B cell (primary cell): ENCODE measurements at regions not wholly inside any gene's neighbourhood (a gene's known extent, or its start where the extent isn't known, plus 50 kb on each side); places are given as distances from the start of the nearest gene placed in this dataset.

Source experiments
- ATAC-seq: fragments of 200-7000 bp; cut with Tn5 transposase; one replicate; pipeline ENCODE4 v1.10.0; 2021; ENCODE audit warnings: low read depth, mild to moderate bottlenecking, moderate number of reproducible peaks, moderate library complexity
- CTCF ChIA-PET: fragments of 350-600 bp; sonication (Branson Sonifier 250); formaldehyde crosslinking; loops from one replicate; lab custom pipeline; 2021; ENCODE audit warnings: antibody characterized with exemption, inconsistent platforms; lab: Charles Lee
- POLR2A ChIA-PET: fragments of 350-600 bp; sonication (Branson Sonifier 250); formaldehyde crosslinking; loops from one replicate; lab custom pipeline; 2021; ENCODE audit warnings: antibody characterized with exemption; lab: Charles Lee
- DNase-seq: peaks from one replicate; pipeline ENCODE4 v3.0.0; 2013
- H2AFZ ChIP-seq: 2 replicates; pipeline ENCODE4 v1.6.1; 2012; ENCODE audit warnings: mild to moderate bottlenecking, low read depth, low read length; ENCODE audit not compliant: insufficient read depth, poor library complexity, severe bottlenecking
- H3K27ac ChIP-seq, 2 donors: 1 replicate in 1 of 2; 2 replicates in 1 of 2; pipeline ENCODE4 v1.5.1; 2012 to 2013; ENCODE audit warnings: low read length in 2 of 2, mild to moderate bottlenecking in 2 of 2, moderate library complexity in 1 of 2
- H3K27me3 ChIP-seq, 4 experiments: fragments of 200-600 bp in 1 of 4; sonication (generic) in 1 of 4; replicated peaks in 1 of 4; 1 replicate in 2 of 4; 2 replicates in 2 of 4; pipeline versions ENCODE4 v1.6.1 to v1.7.0; 2013 to 2016; ENCODE audit warnings: low read length in 3 of 4, mild to moderate bottlenecking in 2 of 4, mixed read lengths in 1 of 4, moderate library complexity in 1 of 4; ENCODE audit not compliant: insufficient read depth in 4 of 4, control insufficient read depth in 3 of 4; ENCODE audit errors: control extremely low read depth in 1 of 4
- H3K36me3 ChIP-seq, 2 experiments: replicated peaks in 1 of 2; 1 replicate in 1 of 2; 2 replicates in 1 of 2; pipeline versions ENCODE4 v1.6.1 to v1.7.1; 2013; ENCODE audit warnings: low read length in 1 of 2; ENCODE audit not compliant: insufficient read depth in 2 of 2, control insufficient read depth in 1 of 2; ENCODE audit errors: control extremely low read depth in 1 of 2, extremely low read depth in 1 of 2
- H3K4me1 ChIP-seq, 2 donors: fragments of 200-600 bp in 1 of 2; sonication (generic) in 1 of 2; 1 replicate in 1 of 2; 2 replicates in 1 of 2; pipeline versions ENCODE4 v1.5.1 to v1.6.1; 2013 to 2017; ENCODE audit warnings: low read length in 2 of 2; ENCODE audit not compliant: control insufficient read depth in 2 of 2, insufficient read depth in 2 of 2
- H3K4me2 ChIP-seq: replicated peaks from 2 replicates; pipeline ENCODE3; 2012; ENCODE audit warnings: mild to moderate bottlenecking, low read depth, low read length; ENCODE audit not compliant: poor library complexity, severe bottlenecking
- H3K4me3 ChIP-seq, 5 experiments: fragments of 200-600 bp in 1 of 5; sonication (generic) in 1 of 5; 1 replicate in 3 of 5; 2 replicates in 2 of 5; pipeline versions ENCODE4 v1.5.1 to v1.7.0; 2011 to 2016; ENCODE audit warnings: low read length in 4 of 5, mild to moderate bottlenecking in 4 of 5, low read depth in 2 of 5, control low read depth in 1 of 5, moderate library complexity in 1 of 5; ENCODE audit not compliant: insufficient read depth in 1 of 5; ENCODE audit errors: control extremely low read depth in 1 of 5, extremely low read depth in 1 of 5
- H3K79me2 ChIP-seq: fragments of 200-600 bp; sonication (generic); one replicate; pipeline ENCODE4 v1.6.0; 2016; ENCODE audit warnings: low read length; ENCODE audit not compliant: control insufficient read depth, insufficient read depth
- H3K9ac ChIP-seq: fragments of 200-600 bp; sonication (generic); 2 replicates; pipeline ENCODE4 v1.6.1; 2017; ENCODE audit warnings: mild to moderate bottlenecking, low read length, moderate library complexity
- H3K9me3 ChIP-seq, 3 donors: one replicate each; pipeline versions ENCODE4 v1.6.1 to v1.7.1; 2013; ENCODE audit warnings: low read length in 2 of 3; ENCODE audit not compliant: control insufficient read depth in 2 of 3, insufficient read depth in 1 of 3; ENCODE audit errors: control extremely low read depth in 1 of 3
- H4K20me1 ChIP-seq: 2 replicates; pipeline ENCODE4 v1.6.0; 2012; ENCODE audit warnings: mild to moderate bottlenecking, low read length; ENCODE audit not compliant: insufficient read depth, control insufficient read depth, poor library complexity, severe bottlenecking
- H3K27ac Mint-ChIP-seq: one replicate; pipeline ENCODE4 v1.8.0; 2021; ENCODE audit warnings: mixed read lengths
- H3K27me3 Mint-ChIP-seq: one replicate; pipeline ENCODE4 v1.8.0; 2021; ENCODE audit warnings: mixed read lengths
- H3K4me1 Mint-ChIP-seq: one replicate; pipeline ENCODE4 v1.8.0; 2021; ENCODE audit warnings: mixed read lengths
- H3K4me3 Mint-ChIP-seq: one replicate; pipeline ENCODE4 v1.8.0; 2021; ENCODE audit warnings: mixed read lengths
- H3K9me3 Mint-ChIP-seq: one replicate; pipeline ENCODE4 v1.8.0; 2022; ENCODE audit warnings: mixed read lengths; ENCODE audit not compliant: insufficient read depth
- EZH2 ChIP-seq: IDR thresholded peaks from 2 replicates; pipeline ENCODE4 v1.6.1; 2012; ENCODE audit warnings: borderline replicate concordance, low read depth, mild to moderate bottlenecking, moderate library complexity, low read length; ENCODE audit not compliant: insufficient read depth, poor library complexity, severe bottlenecking
- WGBS: methylation state at CpG from one replicate; pipeline ENCODE4 v1.1.5; 2013; ENCODE audit warnings: missing lambda C conversion rate; ENCODE audit not compliant: insufficient coverage; 5-methylcytosine and 5-hydroxymethylcytosine counted together
- intact Hi-C: fragments of 100-400 bp; cut with micrococcal nuclease; formaldehyde crosslinking; loops from one replicate; pipeline ENCODE4 v1.10.0; 2022
- TF ChIP-seq, protein P1 (sequence below): fragments of 200-600 bp; IDR thresholded peaks from one replicate; pipeline ENCODE4 v1.8.0; 2022; ENCODE audit warnings: antibody characterized with exemption, mild to moderate bottlenecking

DNA sequence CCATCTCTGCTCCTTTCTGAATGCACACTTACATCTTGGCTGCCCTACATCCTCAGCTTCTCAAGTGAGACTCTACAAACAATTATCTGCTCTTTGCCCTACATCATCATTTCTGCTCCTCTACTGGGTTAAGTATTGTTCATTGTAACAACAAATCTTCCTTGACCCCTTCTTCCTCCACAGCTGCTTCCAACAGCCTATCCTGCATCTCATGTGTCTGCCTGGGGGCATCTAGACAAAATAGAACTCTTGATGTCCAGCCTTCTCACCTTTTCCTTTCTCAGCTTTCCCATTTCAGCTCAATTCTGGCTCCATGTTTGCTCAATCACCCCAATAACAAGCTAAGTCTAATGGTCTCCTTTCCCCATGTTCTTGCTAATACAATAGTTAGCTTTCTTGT, 509.8 kb downstream of the DIRAS2 start:
- H3K36me3 ChIP-seq: no peaks in the 10 kb centered on the region
- CTCF ChIA-PET: interaction anchor here (2.9 kb wide), 1 partner anchor 9 kb away, joined by 11 read pairs; no protein-coding TSS in a partner anchor
- POLR2A ChIA-PET: no interaction called here
- no peaks in the 10 kb centered on the region for H3K9me3 Mint-ChIP-seq
- no peak overlapping the region for H3K27ac Mint-ChIP-seq
- no peaks in the 10 kb centered on the region for H4K20me1 ChIP-seq
- no peak overlapping the region for H3K4me3 ChIP-seq
- intact Hi-C loops: no loop called here
- no peaks in the 10 kb centered on the region for H3K79me2 ChIP-seq
- peaks cover 0 to 13% (median 9%) of the 10 kb centered on the region in 4 experiments for H3K27me3 ChIP-seq
- H2AFZ ChIP-seq: no peak overlapping the region
- peaks cover 0 to 6% (median 0%) of the 10 kb centered on the region in 3 donors for H3K9me3 ChIP-seq
- H3K9ac ChIP-seq: no peak overlapping the region
- no peaks in the 10 kb centered on the region for H3K4me1 Mint-ChIP-seq
- H3K4me2 ChIP-seq: no peak overlapping the region
- no peak overlapping the region for H3K4me3 Mint-ChIP-seq
- TF ChIP-seq, protein P1, sequence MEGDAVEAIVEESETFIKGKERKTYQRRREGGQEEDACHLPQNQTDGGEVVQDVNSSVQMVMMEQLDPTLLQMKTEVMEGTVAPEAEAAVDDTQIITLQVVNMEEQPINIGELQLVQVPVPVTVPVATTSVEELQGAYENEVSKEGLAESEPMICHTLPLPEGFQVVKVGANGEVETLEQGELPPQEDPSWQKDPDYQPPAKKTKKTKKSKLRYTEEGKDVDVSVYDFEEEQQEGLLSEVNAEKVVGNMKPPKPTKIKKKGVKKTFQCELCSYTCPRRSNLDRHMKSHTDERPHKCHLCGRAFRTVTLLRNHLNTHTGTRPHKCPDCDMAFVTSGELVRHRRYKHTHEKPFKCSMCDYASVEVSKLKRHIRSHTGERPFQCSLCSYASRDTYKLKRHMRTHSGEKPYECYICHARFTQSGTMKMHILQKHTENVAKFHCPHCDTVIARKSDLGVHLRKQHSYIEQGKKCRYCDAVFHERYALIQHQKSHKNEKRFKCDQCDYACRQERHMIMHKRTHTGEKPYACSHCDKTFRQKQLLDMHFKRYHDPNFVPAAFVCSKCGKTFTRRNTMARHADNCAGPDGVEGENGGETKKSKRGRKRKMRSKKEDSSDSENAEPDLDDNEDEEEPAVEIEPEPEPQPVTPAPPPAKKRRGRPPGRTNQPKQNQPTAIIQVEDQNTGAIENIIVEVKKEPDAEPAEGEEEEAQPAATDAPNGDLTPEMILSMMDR: no peak
- TF ChIP-seq EZH2: no peak
- DNase-seq (no peak), ATAC-seq (no peak)
- H3K27ac ChIP-seq: no peak overlapping the region
- H3K27me3 Mint-ChIP-seq: peaks cover 21% of the 10 kb centered on the region
- H3K4me1 ChIP-seq: no peaks in the 10 kb centered on the region

DNA sequence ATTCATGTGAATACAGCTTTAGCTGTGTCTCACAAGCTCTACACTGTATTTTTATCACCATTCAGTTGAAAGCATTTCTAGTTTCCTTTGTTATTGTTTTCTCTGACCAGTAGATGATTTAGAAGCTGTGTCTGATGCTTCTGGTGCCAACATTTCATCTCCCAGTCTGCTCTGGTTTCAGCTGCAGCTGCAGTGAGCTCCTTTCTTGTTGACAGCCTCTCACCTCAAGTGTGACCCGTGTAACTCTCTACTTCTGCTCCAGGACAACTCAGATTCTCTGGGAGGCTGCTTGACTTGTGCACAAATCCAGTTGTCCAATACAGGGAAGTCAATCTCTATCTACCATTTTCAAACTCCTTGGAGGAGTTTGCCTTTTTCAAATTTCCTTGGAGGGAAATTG, 504.8 kb downstream of the DIRAS2 start:
- Histone ChIP-seq H2AFZ (no peak overlapping the region), H3K9ac (no peak overlapping the region), H3K27me3 (peaks cover 0 to 4% (median 1%) of the 10 kb centered on the region in 4 experiments), H3K27ac (no peak overlapping the region), H3K36me3 (no peaks in the 10 kb centered on the region), H4K20me1 (no peaks in the 10 kb centered on the region), H3K4me1 (no peaks in the 10 kb centered on the region), H3K4me2 (no peak overlapping the region), H3K9me3 (peaks cover 0 to 6% (median 0%) of the 10 kb centered on the region in 3 donors), H3K4me3 (no peak overlapping the region), H3K79me2 (no peaks in the 10 kb centered on the region)
- Mint-ChIP-seq H3K4me1 (peaks cover 4% of the 10 kb centered on the region), H3K27ac (no peak overlapping the region), H3K27me3 (peaks cover 11% of the 10 kb centered on the region), H3K4me3 (no peak overlapping the region), H3K9me3 (no peaks in the 10 kb centered on the region)
- intact Hi-C loops: no loop called here
- ATAC-seq: no peak
- TF ChIP-seq EZH2: no peak
- TF ChIP-seq, protein P1: no peak
- DNase-seq: no peak
- WGBS: no CpG with 5 or more reads among the region's 1 CpG
- POLR2A ChIA-PET: no interaction called here
- CTCF ChIA-PET: interaction anchor here (1.3 to 2.7 kb wide), 4 partner anchors 64 to 618 kb away, joined by 3 to 8 read pairs (median 6); no protein-coding TSS in a partner anchor
